Mesodermal cell (in vitro differentiated cells): ENCODE measurements at regions not wholly inside any gene's neighbourhood (a gene's known extent, or its start where the extent isn't known, plus 50 kb on each side); places are given as distances from the start of the nearest gene placed in this dataset.

Source experiments
- H3K27ac ChIP-seq: 2 replicates; pipeline ENCODE4 v1.7.0; 2013; ENCODE audit warnings: mild to moderate bottlenecking, low read depth, low read length, moderate library complexity; ENCODE audit not compliant: severe bottlenecking
- H3K36me3 ChIP-seq: 2 replicates; pipeline ENCODE4 v1.7.1; 2013; ENCODE audit warnings: mild to moderate bottlenecking, low read length, moderate library complexity; ENCODE audit not compliant: control insufficient read depth, insufficient read depth
- H3K4me1 ChIP-seq: one replicate; pipeline ENCODE4 v1.7.1; 2013; ENCODE audit warnings: mild to moderate bottlenecking, low read length; ENCODE audit not compliant: insufficient read depth, control insufficient read depth, poor library complexity, severe bottlenecking
- H3K4me3 ChIP-seq: 2 replicates; pipeline ENCODE4 v1.7.0; 2013; ENCODE audit warnings: low read length, control low read depth, mild to moderate bottlenecking; ENCODE audit not compliant: insufficient read depth, poor library complexity, severe bottlenecking; ENCODE audit errors: extremely low read depth
- H3K9me3 ChIP-seq: 2 replicates; pipeline ENCODE4 v1.7.1; 2013; ENCODE audit warnings: mild to moderate bottlenecking, low read length, moderate library complexity; ENCODE audit not compliant: control insufficient read depth
- WGBS, 2 experiments: methylation state at CpG; one replicate each; pipeline ENCODE4 v1.1.5; 2013; ENCODE audit warnings: missing lambda C conversion rate in 2 of 2; ENCODE audit not compliant: insufficient coverage in 2 of 2; 5-methylcytosine and 5-hydroxymethylcytosine counted together

DNA sequence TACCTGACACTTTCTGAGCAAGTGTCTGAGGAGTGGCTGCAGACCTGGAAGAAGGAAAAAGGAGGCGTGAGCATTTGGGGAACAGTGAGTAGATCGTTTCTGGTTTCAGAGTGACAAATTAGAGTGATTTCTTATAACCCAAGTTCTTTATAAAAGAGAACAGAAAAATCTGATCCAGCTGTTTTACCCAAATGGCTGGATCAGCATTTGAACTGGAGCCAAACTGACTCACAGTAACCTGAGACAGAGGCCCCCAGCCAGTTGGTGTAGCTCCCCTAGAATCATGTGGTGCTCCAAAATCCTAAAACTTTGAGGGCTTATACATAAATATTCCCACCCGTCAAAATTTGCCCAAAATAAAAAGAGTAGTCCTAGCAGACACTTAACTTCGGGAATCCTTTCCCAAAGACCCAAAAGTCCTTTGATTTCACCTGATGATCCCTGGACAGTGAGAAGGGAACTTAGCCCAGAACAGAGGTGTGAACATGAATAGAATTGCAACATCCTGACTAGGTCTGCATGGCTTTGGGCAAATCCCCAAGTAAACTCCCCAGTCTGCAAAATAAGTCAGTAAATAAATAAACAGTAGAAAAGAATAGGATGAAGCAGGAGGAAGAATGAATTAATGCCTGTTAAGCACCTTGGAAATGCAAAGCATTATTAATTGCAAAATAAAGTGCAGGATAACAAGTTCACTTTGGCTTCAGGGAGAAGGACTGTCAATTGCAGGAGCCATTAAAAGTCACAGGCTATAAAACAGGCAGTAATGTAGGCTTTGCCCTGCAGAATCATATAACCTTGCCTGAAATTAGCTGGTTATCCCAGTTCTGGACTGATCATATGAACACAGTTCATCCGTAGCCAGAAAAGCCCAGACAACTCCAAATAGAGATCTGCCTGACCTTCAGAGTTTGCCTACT, 262.0 kb upstream of the JARID2 start:
- H3K4me3 ChIP-seq, result no peak overlapping the region
- 69 to 100% methylated on average over 2 of the region's 5 CpGs for WGBS, 2 experiments
- H3K9me3 ChIP-seq, result no peaks in the 10 kb centered on the region
- H3K36me3 ChIP-seq, result no peaks in the 10 kb centered on the region
- peaks cover 8% of the 10 kb centered on the region for H3K4me1 ChIP-seq
- peak overlapping the region; percentile 53 for H3K27ac ChIP-seq

- WGBS, 2 experiments, result 64 to 72% methylated on average over 2 to 4 of the region's 6 CpGs
- no peak overlapping the region for H3K4me3 ChIP-seq
Observed at GRCh38 chr6:14984519-14984853, 261.4 kb upstream of the JARID2 start.

DNA sequence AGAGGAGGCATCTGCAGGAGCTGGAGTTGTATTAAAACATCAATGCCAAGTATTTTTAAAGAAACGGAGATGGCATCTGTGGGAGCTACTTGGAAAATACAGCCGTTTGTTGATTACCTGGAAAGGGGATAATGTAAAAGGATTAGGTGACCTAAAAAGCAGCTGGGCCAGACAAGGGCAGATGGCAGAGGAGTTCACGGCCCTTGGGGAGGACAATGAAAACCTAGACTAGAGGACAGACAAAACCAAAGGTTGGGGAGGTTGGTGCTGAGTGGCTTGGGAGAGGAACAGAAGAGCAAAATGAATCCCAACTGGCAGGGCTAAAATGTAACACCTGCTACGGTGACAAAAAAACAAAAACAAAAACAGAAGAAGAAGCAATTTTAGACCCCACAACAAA, 260.5 kb upstream of the JARID2 start:
- no peaks in the 10 kb centered on the region for H3K36me3 ChIP-seq
- H3K4me3 ChIP-seq, result no peak overlapping the region
- H3K9me3 ChIP-seq, result no peaks in the 10 kb centered on the region
- H3K27ac ChIP-seq, result no peak overlapping the region
- H3K4me1 ChIP-seq, result peaks cover 8% of the 10 kb centered on the region
- 90 to 94% methylated on average over 2 to 4 of the region's 4 CpGs for WGBS, 2 experiments

More at GRCh38 chr6:14984519-14984853, 261.4 kb upstream of the JARID2 start:
- H3K27ac ChIP-seq, result peak overlapping the region; percentile 53
- peaks cover 8% of the 10 kb centered on the region for H3K4me1 ChIP-seq
- no peaks in the 10 kb centered on the region for H3K9me3 ChIP-seq
- H3K36me3 ChIP-seq, result no peaks in the 10 kb centered on the region

DNA sequence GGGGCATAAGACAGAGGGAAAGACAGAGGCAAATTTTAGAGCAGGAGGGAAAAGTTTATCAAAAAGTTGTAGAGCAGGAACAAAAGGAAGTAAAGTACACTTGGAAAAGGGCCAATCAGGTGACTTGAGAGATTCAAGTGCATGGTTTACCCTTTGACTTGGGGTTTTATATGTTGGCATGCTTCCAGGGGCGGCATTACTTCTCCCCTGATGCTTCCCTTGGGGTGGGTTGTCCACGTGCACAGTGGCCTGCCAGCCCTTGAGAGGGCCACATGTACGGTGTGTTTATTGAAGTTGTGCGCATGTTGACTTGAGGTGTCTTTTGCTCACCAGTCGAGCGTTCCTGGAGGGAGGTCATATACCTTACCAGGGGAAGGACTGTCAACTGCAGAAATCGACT, 259.5 kb upstream of the JARID2 start:
- Histone ChIP-seq H3K27ac (no peak overlapping the region), H3K4me1 (peaks cover 8% of the 10 kb centered on the region), H3K4me3 (no peak overlapping the region), H3K9me3 (no peaks in the 10 kb centered on the region), H3K36me3 (no peaks in the 10 kb centered on the region)
- WGBS, 2 experiments, result 96 to 100% methylated on average over 3 to 7 of the region's 7 CpGs

DNA sequence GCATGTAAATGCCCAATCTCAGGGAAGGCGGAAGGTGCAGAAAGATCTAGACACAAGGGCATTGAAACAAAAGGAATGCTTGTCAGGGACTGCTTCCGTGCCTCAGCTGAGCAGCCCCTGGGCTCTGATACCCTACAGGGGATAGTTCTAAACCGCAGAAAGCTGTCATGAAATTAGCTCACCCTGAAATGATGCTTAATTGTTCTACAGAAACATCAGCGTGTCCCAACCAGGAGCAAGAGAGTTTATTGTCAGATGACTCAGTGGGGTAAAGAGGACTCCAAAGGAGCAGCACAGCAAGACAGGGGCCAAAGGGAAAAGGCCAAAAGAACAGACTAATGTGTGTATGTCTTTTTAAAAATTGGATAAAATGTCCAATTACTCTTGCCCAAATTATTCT, 258.4 kb upstream of the JARID2 start:
- peaks cover 8% of the 10 kb centered on the region for H3K4me1 ChIP-seq
- H3K27ac ChIP-seq, result no peak overlapping the region
- no peak overlapping the region for H3K4me3 ChIP-seq
- 88% methylated on average over 4 of the region's 4 CpGs for WGBS, 2 experiments
- no peaks in the 10 kb centered on the region for H3K9me3 ChIP-seq
- no peaks in the 10 kb centered on the region for H3K36me3 ChIP-seq

GRCh38 chr6:14992382-14992781, 253.5 kb upstream of the JARID2 start:
- Histone ChIP-seq H3K27ac (no peak overlapping the region), H3K4me1 (no peaks in the 10 kb centered on the region), H3K36me3 (no peaks in the 10 kb centered on the region), H3K4me3 (no peak overlapping the region), H3K9me3 (no peaks in the 10 kb centered on the region)
- WGBS, 2 experiments, result 80 to 100% methylated on average over 1 of the region's 3 CpGs

DNA sequence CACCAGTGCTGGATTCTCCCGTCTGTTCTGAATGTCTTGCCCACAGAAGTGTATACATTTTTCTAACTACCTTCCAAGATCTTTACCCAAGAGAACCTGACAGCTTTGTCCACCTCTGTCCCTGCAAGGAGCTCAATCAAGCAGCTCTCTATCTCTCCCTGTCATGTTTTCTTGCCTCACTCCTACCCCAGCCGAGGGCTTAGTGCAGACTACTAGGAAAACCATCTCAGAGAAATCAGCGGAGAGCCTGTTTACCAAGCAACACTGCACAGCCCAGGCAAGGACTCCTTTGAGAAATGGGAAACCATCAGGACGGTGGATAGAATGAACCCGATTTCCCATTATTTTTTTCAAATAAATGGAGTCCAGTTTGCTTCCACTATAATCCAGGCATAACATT, 250.7 kb upstream of the JARID2 start:
- Histone ChIP-seq H3K4me3 (no peak overlapping the region), H3K9me3 (no peaks in the 10 kb centered on the region), H3K4me1 (no peaks in the 10 kb centered on the region), H3K27ac (no peak overlapping the region), H3K36me3 (no peaks in the 10 kb centered on the region)
- WGBS, 2 experiments, result 93 to 96% methylated on average over 3 of the region's 5 CpGs

- H3K4me1 ChIP-seq, result no peaks in the 10 kb centered on the region
- WGBS, 2 experiments, result 96 to 97% methylated on average over 12 of the region's 12 CpGs
- no peak overlapping the region for H3K4me3 ChIP-seq
- H3K36me3 ChIP-seq, result no peaks in the 10 kb centered on the region
- H3K9me3 ChIP-seq, result no peaks in the 10 kb centered on the region
- no peak overlapping the region for H3K27ac ChIP-seq
Observed at GRCh38 chr6:14995966-14996602, 249.8 kb upstream of the JARID2 start.

GRCh38 chr6:14996892-14997291, 249.0 kb upstream of the JARID2 start:
- no peak overlapping the region for H3K4me3 ChIP-seq
- H3K9me3 ChIP-seq, result no peaks in the 10 kb centered on the region
- H3K4me1 ChIP-seq, result no peaks in the 10 kb centered on the region
- H3K27ac ChIP-seq, result no peak overlapping the region
- no peaks in the 10 kb centered on the region for H3K36me3 ChIP-seq
- 87% methylated on average over 3 of the region's 4 CpGs; no CpG with 5 or more reads in 1 of the 2 experiments for WGBS, 2 experiments

DNA sequence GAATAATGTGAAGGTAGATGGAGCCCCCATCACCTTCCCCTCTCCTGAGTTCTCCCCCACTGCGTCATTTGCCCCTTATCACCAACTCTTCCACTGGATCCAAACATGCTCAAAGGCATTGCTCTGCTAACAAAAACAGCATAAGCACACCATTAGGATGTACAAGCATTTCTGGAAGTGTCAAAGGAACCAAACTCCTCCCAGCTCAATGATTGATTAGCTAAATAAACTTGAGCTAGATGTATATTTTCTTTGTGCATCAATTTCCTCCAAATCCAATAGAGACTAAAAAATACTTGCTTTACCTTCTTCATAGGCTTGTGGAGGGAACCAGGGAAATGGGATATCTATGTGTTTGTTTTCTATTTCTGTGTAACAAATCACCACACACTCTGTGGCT, 248.4 kb upstream of the JARID2 start:
- Histone ChIP-seq H3K4me1 (no peaks in the 10 kb centered on the region), H3K27ac (no peak overlapping the region), H3K4me3 (no peak overlapping the region), H3K36me3 (no peaks in the 10 kb centered on the region), H3K9me3 (no peaks in the 10 kb centered on the region)
- WGBS, 2 experiments, result 80% methylated on average over 1 of the region's 1 CpG; no CpG with 5 or more reads in 1 of the 2 experiments

- H3K4me1 ChIP-seq, result no peaks in the 10 kb centered on the region
- H3K9me3 ChIP-seq, result no peaks in the 10 kb centered on the region
- H3K36me3 ChIP-seq, result no peaks in the 10 kb centered on the region
- WGBS, 2 experiments, result 77 to 95% methylated on average over 2 to 3 of the region's 5 CpGs
- no peak overlapping the region for H3K4me3 ChIP-seq
- no peak overlapping the region for H3K27ac ChIP-seq
Observed at GRCh38 chr6:14999106-14999505, 246.8 kb upstream of the JARID2 start.
